ENCODE measurements at regions not wholly inside any gene's neighbourhood (a gene's known extent, or its start where the extent isn't known, plus 50 kb on each side); places are given as distances from the start of the nearest gene placed in this dataset.

DNA sequence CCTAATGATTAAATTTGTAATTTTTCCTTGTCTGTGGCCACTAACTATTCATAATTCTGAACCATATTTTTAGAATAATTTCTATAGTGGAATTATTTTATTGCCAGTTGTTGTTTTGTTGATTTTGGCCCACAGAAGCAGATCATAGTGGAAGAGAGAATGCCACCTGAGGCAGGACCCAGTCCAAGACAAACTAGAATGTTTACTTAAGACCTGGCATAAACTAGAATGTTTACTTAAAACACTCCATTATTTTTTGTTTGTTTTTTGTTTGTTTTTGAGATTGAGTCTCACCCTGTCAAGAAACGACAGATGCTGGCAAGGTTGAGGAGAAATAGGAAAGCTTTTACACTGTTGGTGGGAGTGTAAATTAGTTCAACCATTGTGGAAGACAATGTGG lies 310.2 kb downstream of the MRPL39 start:
- no peak overlapping the region for H4K5ac ChIP-seq (ENCODE audit: low read depth, low read length)
- no peak overlapping the region for H3K18ac ChIP-seq (ENCODE audit: low read depth, low read length)
- BruUV-seq (replicated peaks): no TSS peak
- no peak overlapping the region for H2BK120ac ChIP-seq (ENCODE audit: low read depth, low read length)
- TF ChIP-seq RCOR1 (IDR thresholded peaks at IDR 0.05; ENCODE audit: insufficient replicate concordance, low read length): no peak
- no peak for TF ChIP-seq NFE2L2 (IDR thresholded peaks at IDR 0.05; ENCODE audit: low read depth, low read length)
- no peak for TF ChIP-seq CHD1 (IDR thresholded peaks at IDR 0.05; ENCODE audit: low read depth, low read length)
- TF ChIP-seq SMC3 (IDR thresholded peaks at IDR 0.05; ENCODE audit: low read depth, low read length): no peak
- TF ChIP-seq RFX5 (IDR thresholded peaks at IDR 0.05; ENCODE audit: low read depth, low read length): no peak
- TF ChIP-seq, protein P1, sequence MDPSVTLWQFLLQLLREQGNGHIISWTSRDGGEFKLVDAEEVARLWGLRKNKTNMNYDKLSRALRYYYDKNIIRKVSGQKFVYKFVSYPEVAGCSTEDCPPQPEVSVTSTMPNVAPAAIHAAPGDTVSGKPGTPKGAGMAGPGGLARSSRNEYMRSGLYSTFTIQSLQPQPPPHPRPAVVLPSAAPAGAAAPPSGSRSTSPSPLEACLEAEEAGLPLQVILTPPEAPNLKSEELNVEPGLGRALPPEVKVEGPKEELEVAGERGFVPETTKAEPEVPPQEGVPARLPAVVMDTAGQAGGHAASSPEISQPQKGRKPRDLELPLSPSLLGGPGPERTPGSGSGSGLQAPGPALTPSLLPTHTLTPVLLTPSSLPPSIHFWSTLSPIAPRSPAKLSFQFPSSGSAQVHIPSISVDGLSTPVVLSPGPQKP (IDR thresholded peaks at IDR 0.05; ENCODE audit: borderline replicate concordance, low read depth, low read length): no peak
- TF ChIP-seq MAFK (IDR thresholded peaks at IDR 0.05; ENCODE audit: low read depth, low read length): no peak
- no peak for TF ChIP-seq POLR2A (IDR thresholded peaks at IDR 0.05; ENCODE audit: low read depth, low read length)
- TF ChIP-seq MXI1 (IDR thresholded peaks at IDR 0.05; ENCODE audit: borderline replicate concordance, low read depth, low read length): no peak
- TF ChIP-seq BHLHE40 (IDR thresholded peaks at IDR 0.05; ENCODE audit: low read depth, low read length): no peak
- no peak for TF ChIP-seq FOS (IDR thresholded peaks at IDR 0.05; ENCODE audit: low read depth, low read length)
- TF ChIP-seq RAD21 (IDR thresholded peaks at IDR 0.05; ENCODE audit: low read length): no peak
- no peak for TF ChIP-seq MAZ (IDR thresholded peaks at IDR 0.05; ENCODE audit: borderline replicate concordance, low read depth, low read length)
- no peak for TF ChIP-seq CEBPB (IDR thresholded peaks at IDR 0.05; ENCODE audit: low read depth, low read length)
- TF ChIP-seq, protein P2, sequence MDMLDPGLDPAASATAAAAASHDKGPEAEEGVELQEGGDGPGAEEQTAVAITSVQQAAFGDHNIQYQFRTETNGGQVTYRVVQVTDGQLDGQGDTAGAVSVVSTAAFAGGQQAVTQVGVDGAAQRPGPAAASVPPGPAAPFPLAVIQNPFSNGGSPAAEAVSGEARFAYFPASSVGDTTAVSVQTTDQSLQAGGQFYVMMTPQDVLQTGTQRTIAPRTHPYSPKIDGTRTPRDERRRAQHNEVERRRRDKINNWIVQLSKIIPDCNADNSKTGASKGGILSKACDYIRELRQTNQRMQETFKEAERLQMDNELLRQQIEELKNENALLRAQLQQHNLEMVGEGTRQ (IDR thresholded peaks at IDR 0.05; ENCODE audit: low read depth, low read length): no peak
- TF ChIP-seq, protein P3, sequence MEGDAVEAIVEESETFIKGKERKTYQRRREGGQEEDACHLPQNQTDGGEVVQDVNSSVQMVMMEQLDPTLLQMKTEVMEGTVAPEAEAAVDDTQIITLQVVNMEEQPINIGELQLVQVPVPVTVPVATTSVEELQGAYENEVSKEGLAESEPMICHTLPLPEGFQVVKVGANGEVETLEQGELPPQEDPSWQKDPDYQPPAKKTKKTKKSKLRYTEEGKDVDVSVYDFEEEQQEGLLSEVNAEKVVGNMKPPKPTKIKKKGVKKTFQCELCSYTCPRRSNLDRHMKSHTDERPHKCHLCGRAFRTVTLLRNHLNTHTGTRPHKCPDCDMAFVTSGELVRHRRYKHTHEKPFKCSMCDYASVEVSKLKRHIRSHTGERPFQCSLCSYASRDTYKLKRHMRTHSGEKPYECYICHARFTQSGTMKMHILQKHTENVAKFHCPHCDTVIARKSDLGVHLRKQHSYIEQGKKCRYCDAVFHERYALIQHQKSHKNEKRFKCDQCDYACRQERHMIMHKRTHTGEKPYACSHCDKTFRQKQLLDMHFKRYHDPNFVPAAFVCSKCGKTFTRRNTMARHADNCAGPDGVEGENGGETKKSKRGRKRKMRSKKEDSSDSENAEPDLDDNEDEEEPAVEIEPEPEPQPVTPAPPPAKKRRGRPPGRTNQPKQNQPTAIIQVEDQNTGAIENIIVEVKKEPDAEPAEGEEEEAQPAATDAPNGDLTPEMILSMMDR (conservative IDR thresholded peaks at IDR 0.05; ENCODE audit: low read depth, low read length): no peak
- H3K4ac ChIP-seq (ENCODE audit: low read depth, low read length): no peak overlapping the region
- H4K20me1 ChIP-seq (ENCODE audit: insufficient read depth, low read length): no peaks in the 10 kb centered on the region
- H3K56ac ChIP-seq (ENCODE audit: extremely low read depth, insufficient read depth, low read length): no peak overlapping the region
- no peak overlapping the region for H2AK5ac ChIP-seq (ENCODE audit: low read depth, low read length)
- H3K9me1 ChIP-seq (ENCODE audit: insufficient read depth, low read length): no peaks in the 10 kb centered on the region
- ChIA-PET POLR2A (ENCODE audit: unreplicated experiment) (no interaction called here), CTCF (interaction anchor here (1.2 kb wide), 1 partner anchor 14 kb away, joined by 3 read pairs; no protein-coding TSS in a partner anchor)
- H3K36me3 ChIP-seq (ENCODE audit: control insufficient read depth, insufficient read depth, low read length): no peaks in the 10 kb centered on the region
- dilution Hi-C loops (cut with HindIII; ENCODE audit: low sequenced_read_pairs, unreplicated experiment) (no loop called here), intact Hi-C loops (cut with micrococcal nuclease) (no loop called here), in situ Hi-C loops (cut with MboI; ENCODE audit: low sequenced_read_pairs) (no loop called here)
- H3K23ac ChIP-seq (ENCODE audit: low read depth, low read length): no peak overlapping the region
- H3K4me1 ChIP-seq (ENCODE audit: control insufficient read depth, insufficient read depth, low read length): no peaks in the 10 kb centered on the region
- no peak overlapping the region for H3K4me3 ChIP-seq (ENCODE audit: insufficient read depth, low read depth, low read length)
- no peak overlapping the region for H2AFZ ChIP-seq (replicated peaks; ENCODE audit: low read length, poor library complexity)
- no peak overlapping the region for H2AK9ac ChIP-seq (replicated peaks; ENCODE audit: low read depth, low read length, poor library complexity)
- H3K9ac ChIP-seq (ENCODE audit: low read depth, low read length): no peak overlapping the region
- H3K4me2 ChIP-seq (ENCODE audit: low read depth, low read length): no peak overlapping the region
- H3K9me3 ChIP-seq (ENCODE audit: control insufficient read depth, insufficient read depth, low read length): no peaks in the 10 kb centered on the region
- H3K27ac ChIP-seq (ENCODE audit: insufficient read depth, low read length): no peak overlapping the region
- WGBS, 2 experiments (ENCODE audit: extremely low coverage in 2 of 2, insufficient read length in 1 of 2): no CpG with 5 or more reads among the region's 1 CpG
- no peaks in the 10 kb centered on the region for H3K27me3 ChIP-seq (ENCODE audit: control insufficient read depth, insufficient read depth, low read length)
- H2BK20ac ChIP-seq (ENCODE audit: low read depth, low read length): no peak overlapping the region
- H3K79me1 ChIP-seq (ENCODE audit: low read depth in 1 of 2, low read length in 2 of 2): no peaks in the 10 kb centered on the region
- DNase-seq: no peak
- no peak overlapping the region for H2BK15ac ChIP-seq (ENCODE audit: low read depth, low read length)
- no peak overlapping the region for H2BK5ac ChIP-seq (ENCODE audit: low read depth, low read length, poor library complexity, severe bottlenecking)
- no peak overlapping the region for H4K8ac ChIP-seq (ENCODE audit: low read depth in 2 of 2, low read length in 2 of 2)
- H3K14ac ChIP-seq (replicated peaks; ENCODE audit: low read depth, low read length): no peak overlapping the region
- no peak overlapping the region for H4K91ac ChIP-seq (ENCODE audit: insufficient read depth, low read depth, low read length)
- no peak for ATAC-seq (ENCODE audit: low read depth)

Data from IMR-90 (cell line).